ENCODE measurements at regions not wholly inside any gene's neighbourhood (a gene's known extent, or its start where the extent isn't known, plus 50 kb on each side); places are given as distances from the start of the nearest gene placed in this dataset.

DNA sequence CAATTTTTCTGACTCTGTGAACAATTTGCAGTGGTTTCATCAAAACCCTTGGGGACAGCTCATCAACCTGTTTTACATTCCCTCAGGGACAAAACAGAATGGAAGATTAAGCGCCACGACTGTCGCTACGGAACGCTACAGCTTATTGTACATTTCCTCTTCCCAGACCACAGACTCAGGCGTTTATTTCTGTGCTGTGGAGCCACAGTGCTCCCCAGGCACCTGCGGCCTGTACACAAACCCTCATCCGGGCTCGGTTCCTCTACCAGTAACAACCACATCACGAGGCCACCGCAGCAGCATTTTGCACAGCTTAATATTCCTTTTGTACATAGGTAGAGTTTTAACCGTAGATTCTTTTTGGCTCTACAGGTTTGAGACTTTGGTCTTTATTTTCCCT is 397.4 kb upstream of the OR4E1 start:
- Histone ChIP-seq H3K36me3 (no peaks in the 10 kb centered on the region), H3K4me3 (peak overlapping the region in 1 of 4 donors; percentile 19), H3K9me3 (peaks cover 0 to 3% (median 0%) of the 10 kb centered on the region in 3 donors), H3K27me3 (no peaks in the 10 kb centered on the region), H3K27ac (peak overlapping the region in 1 of 4 donors; percentile 28), H3K4me1 (no peaks in the 10 kb centered on the region)
- in situ Hi-C loops (cut with MboI; ENCODE audit: low sequenced_read_pairs in 4 of 4) = no loop called here
- TF ChIP-seq, protein P1, sequence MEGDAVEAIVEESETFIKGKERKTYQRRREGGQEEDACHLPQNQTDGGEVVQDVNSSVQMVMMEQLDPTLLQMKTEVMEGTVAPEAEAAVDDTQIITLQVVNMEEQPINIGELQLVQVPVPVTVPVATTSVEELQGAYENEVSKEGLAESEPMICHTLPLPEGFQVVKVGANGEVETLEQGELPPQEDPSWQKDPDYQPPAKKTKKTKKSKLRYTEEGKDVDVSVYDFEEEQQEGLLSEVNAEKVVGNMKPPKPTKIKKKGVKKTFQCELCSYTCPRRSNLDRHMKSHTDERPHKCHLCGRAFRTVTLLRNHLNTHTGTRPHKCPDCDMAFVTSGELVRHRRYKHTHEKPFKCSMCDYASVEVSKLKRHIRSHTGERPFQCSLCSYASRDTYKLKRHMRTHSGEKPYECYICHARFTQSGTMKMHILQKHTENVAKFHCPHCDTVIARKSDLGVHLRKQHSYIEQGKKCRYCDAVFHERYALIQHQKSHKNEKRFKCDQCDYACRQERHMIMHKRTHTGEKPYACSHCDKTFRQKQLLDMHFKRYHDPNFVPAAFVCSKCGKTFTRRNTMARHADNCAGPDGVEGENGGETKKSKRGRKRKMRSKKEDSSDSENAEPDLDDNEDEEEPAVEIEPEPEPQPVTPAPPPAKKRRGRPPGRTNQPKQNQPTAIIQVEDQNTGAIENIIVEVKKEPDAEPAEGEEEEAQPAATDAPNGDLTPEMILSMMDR (IDR thresholded peaks at IDR 0.05 in 4 of 5, conservative IDR thresholded peaks at IDR 0.05 in 1 of 5) = no peak
- no peak for TF ChIP-seq POLR2A (IDR thresholded peaks at IDR 0.05)
- intact Hi-C loops (cut with DNase I; ENCODE audit: low total_unique reads) = no loop called here
- ATAC-seq = no peak
- no peak for DNase-seq

- ATAC-seq (no peak), DNase-seq (peak in 1 of 2 donors; percentile 19)
- Histone ChIP-seq H3K4me1 (no peaks in the 10 kb centered on the region), H3K4me3 (peak overlapping the region in 2 of 4 donors; percentile 20 to 23), H3K27ac (peak overlapping the region in 1 of 4 donors; percentile 28), H3K27me3 (no peaks in the 10 kb centered on the region), H3K9me3 (peaks cover 0 to 3% (median 0%) of the 10 kb centered on the region in 3 donors), H3K36me3 (no peaks in the 10 kb centered on the region)
- intact Hi-C loops (cut with DNase I; ENCODE audit: low total_unique reads) (no loop called here), in situ Hi-C loops (cut with MboI; ENCODE audit: low sequenced_read_pairs in 4 of 4) (no loop called here)
- no peak for TF ChIP-seq POLR2A (IDR thresholded peaks at IDR 0.05)
- TF ChIP-seq, protein P1 (IDR thresholded peaks at IDR 0.05 in 4 of 5, conservative IDR thresholded peaks at IDR 0.05 in 1 of 5) = no peak
These were observed 396.7 kb upstream of the OR4E1 start for GRCh38 chr14:22070119-22070982.

GRCh38 chr14:22065347-22065746 is 391.7 kb upstream of the OR4E1 start:
- ATAC-seq = no peak
- no peak for DNase-seq
- in situ Hi-C loops (cut with MboI; ENCODE audit: low sequenced_read_pairs in 4 of 4) = no loop called here

DNA sequence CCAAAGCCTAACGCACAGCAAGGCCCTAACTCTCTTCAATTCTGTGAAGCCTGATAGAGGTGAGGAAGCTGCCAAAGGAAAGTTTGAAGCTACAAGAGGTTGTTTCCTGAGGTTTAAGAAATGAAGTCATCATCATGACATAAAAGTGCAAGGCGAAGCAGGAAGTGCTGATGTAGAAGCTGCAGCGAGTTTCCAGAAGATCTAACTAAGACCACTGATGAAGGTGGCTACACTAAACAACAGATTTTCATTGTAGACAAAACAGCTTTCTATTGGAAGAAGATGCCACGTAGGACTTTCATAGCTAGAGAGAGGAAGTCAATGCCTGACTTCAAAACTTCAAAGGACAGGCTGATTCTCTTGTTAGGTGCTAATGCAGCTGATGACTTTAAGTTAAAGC is 385.6 kb upstream of the OR4E1 start:
- Histone ChIP-seq H3K4me1 (no peaks in the 10 kb centered on the region), H3K4me3 (no peak overlapping the region), H3K27me3 (no peaks in the 10 kb centered on the region), H3K36me3 (no peaks in the 10 kb centered on the region), H3K27ac (no peak overlapping the region), H3K9me3 (no peaks in the 10 kb centered on the region)
- ATAC-seq = no peak
- no peak for DNase-seq
- in situ Hi-C loops (cut with MboI; ENCODE audit: low sequenced_read_pairs in 4 of 4) = no loop called here
- TF ChIP-seq, protein P1 (IDR thresholded peaks at IDR 0.05 in 4 of 5, conservative IDR thresholded peaks at IDR 0.05 in 1 of 5) = no peak
- TF ChIP-seq POLR2A (IDR thresholded peaks at IDR 0.05) = no peak
- intact Hi-C loops (cut with DNase I; ENCODE audit: low total_unique reads) = no loop called here

More at GRCh38 chr14:22065347-22065746, 391.7 kb upstream of the OR4E1 start:
- H3K27ac ChIP-seq = no peak overlapping the region
- intact Hi-C loops (cut with DNase I; ENCODE audit: low total_unique reads) = no loop called here
- H3K4me1 ChIP-seq = no peaks in the 10 kb centered on the region
- H3K4me3 ChIP-seq = no peak overlapping the region
- no peaks in the 10 kb centered on the region for H3K9me3 ChIP-seq
- no peaks in the 10 kb centered on the region for H3K27me3 ChIP-seq
- no peaks in the 10 kb centered on the region for H3K36me3 ChIP-seq
- TF ChIP-seq, protein P1 (IDR thresholded peaks at IDR 0.05 in 4 of 5, conservative IDR thresholded peaks at IDR 0.05 in 1 of 5) = no peak
- TF ChIP-seq POLR2A (IDR thresholded peaks at IDR 0.05) = no peak
